H1 (cell line): ENCODE measurements at regions not wholly inside any gene's neighbourhood (a gene's known extent, or its start where the extent isn't known, plus 50 kb on each side); places are given as distances from the start of the nearest gene placed in this dataset.

Experiments used
- CTCF ChIA-PET: fragments of 300-600 bp; sonication (Branson Sonifier 250); formaldehyde crosslinking; loops from one replicate; lab custom pipeline; 2021; ENCODE audit not compliant: partially characterized antibody; lab: Charles Lee
- POLR2A ChIA-PET: fragments of 300-600 bp; sonication (Branson Sonifier 250); formaldehyde crosslinking; loops from one replicate; lab custom pipeline; 2021; ENCODE audit warnings: inconsistent platforms; ENCODE audit not compliant: partially characterized antibody; lab: Charles Lee
- DNase-seq, 2 experiments: peaks; one replicate each; pipeline versions ENCODE4 v3.0.0 to v3.0.0-alpha.2; 2010 to 2022; ENCODE audit warnings: low spot score in 2 of 2, low read depth in 1 of 2, mixed read lengths in 1 of 2
- FAIRE-seq: peaks from 2 replicates; lab custom pipeline; 2011; peaks lifted over from hg19 to GRCh38; lab: Jason Lieb, UNC
- H2AFZ ChIP-seq: 2 replicates; pipeline ENCODE4 v1.8.1; 2012; ENCODE audit warnings: low read length, inconsistent platforms
- H2AK5ac ChIP-seq: 2 replicates; pipeline ENCODE4 v1.6.1; 2013; ENCODE audit warnings: low read depth, low read length
- H2BK120ac ChIP-seq: replicated peaks from 2 replicates; pipeline ENCODE3; 2013; ENCODE audit warnings: low read depth, low read length, inconsistent platforms
- H2BK12ac ChIP-seq: 2 replicates; pipeline ENCODE4 v1.6.1; 2013; ENCODE audit warnings: low read depth, low read length
- H2BK15ac ChIP-seq: 2 replicates; pipeline ENCODE4 v1.6.1; 2013; ENCODE audit warnings: low read length
- H2BK20ac ChIP-seq: 2 replicates; pipeline ENCODE4 v1.6.1; 2013; ENCODE audit warnings: low read length
- H2BK5ac ChIP-seq: 2 replicates; pipeline ENCODE4 v1.6.1; 2013; ENCODE audit warnings: low read depth, low read length
- H3K14ac ChIP-seq: 2 replicates; pipeline ENCODE4 v1.6.1; 2013; ENCODE audit warnings: inconsistent platforms; ENCODE audit not compliant: insufficient read length
- H3K18ac ChIP-seq: 2 replicates; pipeline ENCODE4 v1.6.1; 2013; ENCODE audit warnings: low read length; ENCODE audit errors: extremely low read depth
- H3K23ac ChIP-seq: 2 replicates; pipeline ENCODE4 v1.6.1; 2013; ENCODE audit warnings: inconsistent platforms; ENCODE audit not compliant: insufficient read length
- H3K23me2 ChIP-seq: 2 replicates; pipeline ENCODE4 v1.6.1; 2013; ENCODE audit warnings: low read depth, low read length
- H3K27ac ChIP-seq: 2 replicates; pipeline ENCODE4 v1.6.1; 2011; ENCODE audit warnings: low read depth, low read length, inconsistent platforms
- H3K27me3 ChIP-seq, 4 experiments: replicated peaks in 1 of 4; 1 replicate in 1 of 4; 2 replicates in 3 of 4; pipeline versions ENCODE4 v1.6.1 to v1.8.1; 2011 to 2013; ENCODE audit warnings: low read length in 3 of 4, mild to moderate bottlenecking in 3 of 4, inconsistent platforms in 2 of 4, mixed read lengths in 2 of 4, moderate library complexity in 1 of 4; ENCODE audit not compliant: control insufficient read depth in 3 of 4, insufficient read depth in 3 of 4; ENCODE audit errors: extremely low read depth in 1 of 4
- H3K36me3 ChIP-seq, 4 experiments: 2 replicates each; pipeline versions ENCODE4 v1.6.1 to v1.8.1; 2011 to 2013; ENCODE audit warnings: mild to moderate bottlenecking in 4 of 4, low read length in 3 of 4, moderate library complexity in 2 of 4, control low read depth in 1 of 4, inconsistent platforms in 1 of 4; ENCODE audit not compliant: insufficient read depth in 4 of 4, control insufficient read depth in 2 of 4
- H3K4ac ChIP-seq: replicated peaks from 2 replicates; pipeline ENCODE3; 2013; ENCODE audit warnings: low read length, low read depth, mixed read lengths, inconsistent platforms; ENCODE audit not compliant: insufficient read length
- H3K4me1 ChIP-seq, 4 experiments: replicated peaks in 1 of 4; 1 replicate in 1 of 4; 2 replicates in 3 of 4; pipeline versions ENCODE4 v1.6.1 to v1.8.1; 2011 to 2013; ENCODE audit warnings: low read length in 3 of 4, inconsistent platforms in 2 of 4, mixed read lengths in 1 of 4; ENCODE audit not compliant: insufficient read depth in 4 of 4, control insufficient read depth in 3 of 4
- H3K4me2 ChIP-seq, 2 experiments: 2 replicates each; pipeline versions ENCODE4 v1.6.1 to v1.8.1; 2011 to 2013; ENCODE audit warnings: low read depth in 2 of 2, low read length in 2 of 2, control low read depth in 1 of 2, inconsistent platforms in 1 of 2, mild to moderate bottlenecking in 1 of 2; ENCODE audit not compliant: insufficient read depth in 1 of 2
- H3K4me3 ChIP-seq, 4 experiments: fragments of 200-600, 300-600 bp in 1 of 4; sonication (generic), shearing (Covaris generic), sonication (Bioruptor Twin) in 1 of 4; 2 replicates each; pipeline versions ENCODE4 v1.5.1 to v1.8.1; 2011 to 2016; ENCODE audit warnings: low read length in 4 of 4, low read depth in 3 of 4, control low read depth in 2 of 4, inconsistent platforms in 2 of 4, mild to moderate bottlenecking in 2 of 4, mixed read lengths in 1 of 4, moderate library complexity in 1 of 4; ENCODE audit not compliant: insufficient read depth in 2 of 4; ENCODE audit errors: extremely low read depth in 1 of 4
- H3K56ac ChIP-seq: replicated peaks from 2 replicates; pipeline ENCODE3; 2013; ENCODE audit warnings: low read depth, mild to moderate bottlenecking, mixed read lengths, low read length, inconsistent platforms; ENCODE audit not compliant: insufficient read length
- H3K79me1 ChIP-seq: 2 replicates; pipeline ENCODE4 v1.6.1; 2013; ENCODE audit warnings: low read depth, low read length, control low read depth
- H3K79me2 ChIP-seq, 2 experiments: 2 replicates each; pipeline versions ENCODE4 v1.6.1 to v1.8.1; 2012 to 2013; ENCODE audit warnings: low read length in 2 of 2, mild to moderate bottlenecking in 2 of 2, inconsistent platforms in 1 of 2; ENCODE audit not compliant: insufficient read depth in 2 of 2, control insufficient read depth in 1 of 2
- H3K9ac ChIP-seq, 4 experiments: replicated peaks in 1 of 4; 1 replicate in 1 of 4; 2 replicates in 3 of 4; pipeline versions ENCODE4 v1.6.1 to v1.8.1; 2011 to 2013; ENCODE audit warnings: low read depth in 3 of 4, low read length in 3 of 4, control low read depth in 2 of 4, mild to moderate bottlenecking in 2 of 4, moderate library complexity in 2 of 4, inconsistent platforms in 1 of 4; ENCODE audit errors: extremely low read depth in 1 of 4
- H3K9me3 ChIP-seq, 2 experiments: 2 replicates each; pipeline versions ENCODE4 v1.6.1 to v1.8.1; 2012 to 2013; ENCODE audit warnings: mild to moderate bottlenecking in 2 of 2, moderate library complexity in 2 of 2, control low read depth in 1 of 2, inconsistent platforms in 1 of 2, low read depth in 1 of 2, low read length in 1 of 2, mixed read lengths in 1 of 2; ENCODE audit not compliant: insufficient read depth in 2 of 2
- H4K20me1 ChIP-seq, 2 experiments: replicated peaks in 1 of 2; 2 replicates each; pipeline versions ENCODE3 to v1.8.1; 2011 to 2013; ENCODE audit warnings: inconsistent platforms in 2 of 2, low read length in 2 of 2, mild to moderate bottlenecking in 1 of 2; ENCODE audit not compliant: insufficient read depth in 2 of 2, control insufficient read depth in 1 of 2
- H4K5ac ChIP-seq: 2 replicates; pipeline ENCODE4 v1.6.1; 2013; ENCODE audit warnings: low read length, low read depth, mixed read lengths, inconsistent platforms; ENCODE audit not compliant: insufficient read length
- H4K8ac ChIP-seq: 2 replicates; pipeline ENCODE4 v1.8.0; 2013; ENCODE audit warnings: mild to moderate bottlenecking, moderate library complexity, low read length, inconsistent platforms; ENCODE audit not compliant: insufficient read depth; ENCODE audit errors: extremely low read depth
- H4K91ac ChIP-seq: replicated peaks from 2 replicates; pipeline ENCODE3; 2013; ENCODE audit warnings: low read length, mixed read lengths, inconsistent platforms; ENCODE audit not compliant: insufficient read length
- ASH2L ChIP-seq: fragments of 200-600, 300-600 bp; sonication (generic); IDR thresholded peaks from one replicate; pipeline ENCODE4 v1.7.1; 2017; ENCODE audit warnings: low read length
- CBX5 ChIP-seq: fragments of 300-800, 300-1000 bp; sonication (generic); IDR thresholded peaks from 2 replicates; pipeline ENCODE4 v1.7.1; 2016; ENCODE audit warnings: antibody characterized with exemption, low read length, low read depth
- E2F6 ChIP-seq: IDR thresholded peaks from 2 replicates; pipeline ENCODE4 v1.6.1; 2012; ENCODE audit warnings: inconsistent platforms
- EZH2 ChIP-seq: fragments of 200-600 bp; sonication (generic); IDR thresholded peaks from 2 replicates; pipeline ENCODE4 v1.7.1; 2012; ENCODE audit warnings: low read depth, mild to moderate bottlenecking, moderate library complexity, low read length, inconsistent platforms; ENCODE audit not compliant: severe bottlenecking
- HDAC2 ChIP-seq, 2 experiments: fragments of 300-600 bp in 1 of 2; sonication (generic) in 1 of 2; IDR thresholded peaks; 2 replicates each; pipeline ENCODE4 v1.6.1; 2011 to 2012; ENCODE audit warnings: low read depth in 2 of 2, low read length in 2 of 2, mild to moderate bottlenecking in 2 of 2, moderate library complexity in 2 of 2, borderline replicate concordance in 1 of 2, inconsistent platforms in 1 of 2
- RBBP5 ChIP-seq: IDR thresholded peaks from 2 replicates; pipeline ENCODE4 v1.7.1; 2012; ENCODE audit warnings: low read depth, mild to moderate bottlenecking, inconsistent platforms, low read length, moderate library complexity, borderline replicate concordance
- RFX5 ChIP-seq: IDR thresholded peaks from 2 replicates; pipeline ENCODE4 v1.6.1; 2011; ENCODE audit warnings: low read depth, low read length, improper control_type of control experiment, borderline replicate concordance
- RXRA ChIP-seq: IDR thresholded peaks from 2 replicates; pipeline ENCODE4 v1.6.1; 2011; ENCODE audit warnings: low read depth, mild to moderate bottlenecking, low read length, moderate library complexity; ENCODE audit not compliant: insufficient read depth
- SP1 ChIP-seq: IDR thresholded peaks from 2 replicates; pipeline ENCODE4 v1.6.1; 2011; ENCODE audit warnings: low read depth, low read length
- SRF ChIP-seq: IDR thresholded peaks from 2 replicates; pipeline ENCODE4 v1.6.1; 2011; ENCODE audit warnings: mild to moderate bottlenecking, low read depth, low read length, moderate library complexity
- SUZ12 ChIP-seq: fragments of 200-600 bp; sonication (generic); IDR thresholded peaks from 2 replicates; pipeline ENCODE4 v1.6.1; 2012; ENCODE audit warnings: mild to moderate bottlenecking, inconsistent platforms, low read length, moderate library complexity, mixed read lengths
- TAF1 ChIP-seq: IDR thresholded peaks from 2 replicates; pipeline ENCODE4 v1.6.1; 2011; ENCODE audit warnings: mild to moderate bottlenecking, low read depth, low read length
- WGBS, 2 experiments: shearing (Covaris generic) in 1 of 2; methylation state at CpG; one replicate each; pipeline versions ENCODE4 v1.1.6 to v1.1.7; 2013 to 2015; ENCODE audit warnings: low lambda C conversion rate in 2 of 2, mixed read lengths in 2 of 2, inconsistent platforms in 1 of 2, low coverage in 1 of 2, missing lambda C conversion rate in 1 of 2; ENCODE audit not compliant: insufficient replicate concordance in 2 of 2, insufficient coverage in 1 of 2, insufficient read length in 1 of 2; ENCODE audit errors: extremely low coverage in 1 of 2, missing lambda C conversion rate in 1 of 2; 5-methylcytosine and 5-hydroxymethylcytosine counted together

GRCh38 chr7:148481147-148481526 lies 109.4 kb upstream of the C7orf33 start:
- no peaks in the 10 kb centered on the region for H3K27me3 ChIP-seq
- H3K9me3 ChIP-seq = no peaks in the 10 kb centered on the region
- no peaks in the 10 kb centered on the region for H4K20me1 ChIP-seq
- H3K4ac ChIP-seq = no peak overlapping the region
- no peak for TF ChIP-seq E2F6
- no peak for TF ChIP-seq SP1
- TF ChIP-seq SRF = no peak
- TF ChIP-seq RBBP5 = no peak
- TF ChIP-seq TAF1 = no peak
- no peak for TF ChIP-seq EZH2
- TF ChIP-seq RFX5 = no peak
- no peak for TF ChIP-seq ASH2L
- TF ChIP-seq RXRA = no peak
- TF ChIP-seq SUZ12 = no peak
- TF ChIP-seq HDAC2 (IDR thresholded peaks at IDR 0.05; ENCODE audit: borderline replicate concordance in 1 of 2, low read depth in 2 of 2, low read length in 2 of 2) = no peak
- no peak for TF ChIP-seq CBX5
- TF ChIP-seq, all 59 proteins: peak for 0
- Histone ChIP-seq H3K14ac (no peak overlapping the region), H2AK5ac (no peak overlapping the region), H2AFZ (no peak overlapping the region), H2BK5ac (no peak overlapping the region), H3K4me3 (no peak overlapping the region), H2BK12ac (no peak overlapping the region), H3K79me1 (no peaks in the 10 kb centered on the region), H3K4me1 (peaks cover 0 to 8% (median under 1%) of the 10 kb centered on the region in 4 experiments; a peak in 3 of 7 replicates), H4K91ac (no peak overlapping the region), H2BK120ac (no peak overlapping the region), H3K36me3 (no peaks in the 10 kb centered on the region), H2BK20ac (no peak overlapping the region), H3K23me2 (no peaks in the 10 kb centered on the region; the same call in 1 of the 2 replicates), H4K5ac (no peak overlapping the region), H4K8ac (no peak overlapping the region), H3K9ac (no peak overlapping the region), H2BK15ac (no peak overlapping the region), H3K23ac (no peak overlapping the region), H3K18ac (no peak overlapping the region), H3K79me2 (no peaks in the 10 kb centered on the region), H3K56ac (no peak overlapping the region), H3K4me2 (no peak overlapping the region), H3K27ac (no peak overlapping the region)
- ChIA-PET POLR2A (no interaction called here), CTCF (interaction anchor here (0.6 to 3.3 kb wide), 13 partner anchors 12 to 1119 kb away, joined by 3 to 22 read pairs (median 4); no protein-coding TSS in a partner anchor)
- WGBS, 2 experiments = 94% methylated on average over 3 of the region's 3 CpGs; no CpG with 5 or more reads in 1 of the 2 experiments
- FAIRE-seq (no peak), DNase-seq (no peak)
